GM12865 (cell line): ENCODE measurements at regions not wholly inside any gene's neighbourhood (a gene's known extent, or its start where the extent isn't known, plus 50 kb on each side); places are given as distances from the start of the nearest gene placed in this dataset.

Experiments used
- DNase-seq: peaks from one replicate; pipeline ENCODE4 v3.0.0; 2010; ENCODE audit warnings: low read depth
- H3K4me3 ChIP-seq: 2 replicates; pipeline ENCODE4 v1.5.1; 2011; ENCODE audit warnings: mild to moderate bottlenecking, low read depth, low read length, control low read depth
- CTCF ChIP-seq: IDR thresholded peaks from 2 replicates; pipeline ENCODE4 v1.5.1; 2011; ENCODE audit warnings: low read length, control low read depth, low read depth, inconsistent platforms; ENCODE audit not compliant: insufficient read depth; ENCODE audit errors: missing control alignments

DNA sequence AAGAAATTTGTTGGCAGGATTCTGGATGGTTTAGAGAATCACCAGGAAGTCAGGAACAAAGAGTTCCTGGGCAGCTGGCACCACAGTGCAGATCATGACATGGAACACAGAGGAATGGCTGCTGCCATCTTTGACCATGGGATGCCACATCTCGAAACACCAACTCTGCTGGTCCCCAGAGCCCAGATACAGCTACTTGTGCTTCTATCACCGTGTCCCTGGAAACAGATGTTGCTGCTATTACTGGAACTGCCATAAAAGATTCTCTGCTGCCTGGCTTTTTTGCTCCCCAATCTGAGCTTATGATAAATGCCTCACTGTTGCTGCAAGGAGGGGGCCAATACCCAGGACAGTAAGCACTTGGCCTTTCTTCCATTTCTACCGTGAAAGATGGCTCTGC lies 185.2 kb downstream of the CSNK2A3 start:
- no peak for TF ChIP-seq CTCF
- DNase-seq = no peak
- H3K4me3 ChIP-seq = no peak overlapping the region

GRCh38 chr11:11164334-11164690 lies 188.7 kb downstream of the CSNK2A3 start:
- no peak overlapping the region for H3K4me3 ChIP-seq
- no peak for DNase-seq
- no peak for TF ChIP-seq CTCF

- DNase-seq = no peak
- TF ChIP-seq CTCF = no peak
- no peak overlapping the region for H3K4me3 ChIP-seq
These were observed 189.2 kb downstream of the CSNK2A3 start for GRCh38 chr11:11163669-11164333.

DNA sequence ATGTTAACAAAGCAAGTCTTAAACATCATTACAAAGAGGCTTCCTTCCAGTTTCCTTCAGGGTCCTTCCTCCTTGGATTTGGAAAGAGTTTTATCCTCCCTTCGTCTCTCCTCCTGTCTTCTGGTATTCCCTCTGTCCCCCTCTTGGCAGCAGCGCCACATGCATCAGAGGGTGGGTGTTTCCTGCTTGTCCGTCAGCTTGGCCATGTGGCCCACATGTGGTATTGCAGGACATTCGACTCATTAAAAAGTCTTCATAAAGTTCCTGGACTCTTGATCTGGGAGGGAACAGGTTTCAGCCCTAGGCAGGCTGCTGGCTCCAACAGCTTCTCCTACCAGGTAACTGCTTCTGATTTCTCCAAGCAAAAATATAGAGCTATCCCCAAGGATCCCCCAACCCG lies 189.8 kb downstream of the CSNK2A3 start:
- DNase-seq = no peak
- H3K4me3 ChIP-seq = no peak overlapping the region
- TF ChIP-seq CTCF = no peak

DNA sequence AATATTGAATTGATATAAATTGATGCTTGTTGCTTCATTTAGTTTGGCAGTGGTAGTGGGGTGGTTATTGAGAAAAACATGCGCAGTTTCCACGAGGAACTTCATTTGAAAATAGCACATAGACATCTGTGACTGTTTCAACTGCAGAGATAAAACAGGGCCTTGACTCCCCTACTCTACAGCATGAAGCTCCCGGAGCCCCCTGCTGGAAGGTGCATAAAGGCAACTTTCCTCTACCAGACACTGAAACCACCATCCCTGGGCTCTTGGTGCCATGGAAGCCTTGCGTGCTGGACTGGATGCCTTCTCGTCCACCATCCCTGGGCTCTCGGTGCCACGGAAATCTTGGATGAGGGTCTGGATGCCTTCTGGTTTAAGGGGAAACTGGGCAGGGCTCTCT lies 195.9 kb downstream of the CSNK2A3 start:
- TF ChIP-seq CTCF = peak; percentile 45
- DNase-seq = peak; percentile 56
- no peak overlapping the region for H3K4me3 ChIP-seq

DNA sequence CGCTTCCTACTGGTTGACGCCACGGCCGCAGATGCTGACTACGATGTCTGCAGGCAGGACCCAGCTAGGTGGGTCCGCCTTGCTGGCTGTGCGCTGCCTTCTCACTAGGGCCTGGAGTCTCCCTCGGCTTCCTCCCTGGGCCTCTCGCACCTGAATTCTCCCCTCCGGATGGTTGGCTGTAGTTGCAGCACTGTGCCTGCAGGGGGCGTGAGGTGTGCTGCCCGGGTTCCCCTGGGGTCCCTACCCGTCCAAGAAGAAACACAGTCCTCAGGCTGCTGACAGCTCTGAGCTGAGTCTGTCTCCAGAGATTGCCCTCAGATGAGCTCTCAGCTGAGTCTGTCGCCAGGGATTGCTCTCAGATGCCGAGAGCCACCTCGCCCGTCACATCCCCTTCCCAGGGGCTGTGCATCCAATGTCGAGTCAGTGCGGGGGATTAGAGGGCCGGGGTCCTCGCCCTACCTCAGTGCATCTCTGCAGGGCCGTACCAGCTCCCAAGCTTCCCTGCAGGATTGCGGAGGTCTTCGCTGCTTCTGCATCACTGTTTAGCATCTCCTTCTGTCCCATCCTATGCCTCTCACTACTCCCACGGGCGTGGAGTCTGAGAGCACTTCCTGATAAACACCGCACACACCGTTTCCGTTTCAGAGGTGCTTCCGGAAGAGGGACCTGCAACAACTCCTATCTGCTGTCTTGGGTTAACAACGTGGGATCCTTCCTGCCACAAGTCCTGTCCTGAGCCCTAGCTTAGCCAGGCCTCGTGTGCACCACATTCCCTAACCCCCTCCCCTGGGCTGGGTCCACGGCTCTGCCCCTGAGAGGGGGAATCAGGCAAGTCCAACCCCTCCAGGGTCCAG lies 196.9 kb downstream of the CSNK2A3 start:
- H3K4me3 ChIP-seq = no peak overlapping the region
- peak; percentile 54 for DNase-seq
- peak; percentile 73 for TF ChIP-seq CTCF
